Vagina (tissue), 2 donors: ENCODE measurements at regions not wholly inside any gene's neighbourhood (a gene's known extent, or its start where the extent isn't known, plus 50 kb on each side); places are given as distances from the start of the nearest gene placed in this dataset.

Experiments
- POLR2A ChIP-seq, 2 donors: fragments of 450-650 bp; IDR thresholded peaks; one replicate each; pipeline ENCODE4 v1.6.1; 2017; ENCODE audit warnings: antibody characterized with exemption in 2 of 2, mild to moderate bottlenecking in 2 of 2, moderate library complexity in 2 of 2
- TF ChIP-seq, protein P1 (sequence below), 3 experiments: fragments of 450-650 bp in 2 of 3; fragments of 200-600 bp in 1 of 3; sonication (generic) in 1 of 3; IDR thresholded peaks; one replicate each; pipeline ENCODE4 v1.5.1; 2017 to 2019; ENCODE audit warnings: antibody characterized with exemption in 3 of 3, mild to moderate bottlenecking in 2 of 3, moderate library complexity in 2 of 3

GRCh38 chr6:4651831-4652467 is 124.3 kb upstream of the CDYL start:
- TF ChIP-seq, protein P1, sequence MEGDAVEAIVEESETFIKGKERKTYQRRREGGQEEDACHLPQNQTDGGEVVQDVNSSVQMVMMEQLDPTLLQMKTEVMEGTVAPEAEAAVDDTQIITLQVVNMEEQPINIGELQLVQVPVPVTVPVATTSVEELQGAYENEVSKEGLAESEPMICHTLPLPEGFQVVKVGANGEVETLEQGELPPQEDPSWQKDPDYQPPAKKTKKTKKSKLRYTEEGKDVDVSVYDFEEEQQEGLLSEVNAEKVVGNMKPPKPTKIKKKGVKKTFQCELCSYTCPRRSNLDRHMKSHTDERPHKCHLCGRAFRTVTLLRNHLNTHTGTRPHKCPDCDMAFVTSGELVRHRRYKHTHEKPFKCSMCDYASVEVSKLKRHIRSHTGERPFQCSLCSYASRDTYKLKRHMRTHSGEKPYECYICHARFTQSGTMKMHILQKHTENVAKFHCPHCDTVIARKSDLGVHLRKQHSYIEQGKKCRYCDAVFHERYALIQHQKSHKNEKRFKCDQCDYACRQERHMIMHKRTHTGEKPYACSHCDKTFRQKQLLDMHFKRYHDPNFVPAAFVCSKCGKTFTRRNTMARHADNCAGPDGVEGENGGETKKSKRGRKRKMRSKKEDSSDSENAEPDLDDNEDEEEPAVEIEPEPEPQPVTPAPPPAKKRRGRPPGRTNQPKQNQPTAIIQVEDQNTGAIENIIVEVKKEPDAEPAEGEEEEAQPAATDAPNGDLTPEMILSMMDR (IDR thresholded peaks at IDR 0.05), result no peak
- no peak for TF ChIP-seq POLR2A (IDR thresholded peaks at IDR 0.05)
